Mucosa of rectum (tissue), 2 donors: ENCODE measurements at regions not wholly inside any gene's neighbourhood (a gene's known extent, or its start where the extent isn't known, plus 50 kb on each side); places are given as distances from the start of the nearest gene placed in this dataset.

Experiments
- H3K27ac ChIP-seq, 2 donors: one replicate each; pipeline ENCODE4 v1.7.0; 2013; ENCODE audit warnings: inconsistent platforms in 2 of 2, low read depth in 2 of 2, low read length in 2 of 2
- H3K27me3 ChIP-seq, 2 donors: one replicate each; pipeline ENCODE4 v1.7.0; 2013; ENCODE audit warnings: low read length in 2 of 2; ENCODE audit not compliant: control insufficient read depth in 2 of 2, insufficient read depth in 2 of 2
- H3K36me3 ChIP-seq, 2 donors: one replicate each; pipeline ENCODE4 v1.7.0; 2013; ENCODE audit warnings: low read length in 2 of 2; ENCODE audit not compliant: control insufficient read depth in 2 of 2, insufficient read depth in 2 of 2
- H3K4me1 ChIP-seq, 2 donors: one replicate each; pipeline ENCODE4 v1.7.0; 2013; ENCODE audit warnings: low read length in 2 of 2, mild to moderate bottlenecking in 1 of 2; ENCODE audit not compliant: control insufficient read depth in 2 of 2, insufficient read depth in 2 of 2
- H3K4me3 ChIP-seq, 2 donors: one replicate each; pipeline ENCODE4 v1.7.0; 2013; ENCODE audit warnings: low read length in 2 of 2
- H3K9ac ChIP-seq, 2 donors: one replicate each; pipeline ENCODE4 v1.7.0; 2013; ENCODE audit warnings: low read length in 2 of 2, low read depth in 1 of 2, mild to moderate bottlenecking in 1 of 2
- H3K9me3 ChIP-seq, 2 donors: one replicate each; pipeline ENCODE4 v1.7.0; 2013; ENCODE audit warnings: low read length in 2 of 2; ENCODE audit not compliant: control insufficient read depth in 2 of 2
- donor health status: healthy.
- donor health status: Normal muscosa, but diverticular disease.

- Histone ChIP-seq H3K4me1 (no peaks in the 10 kb centered on the region), H3K36me3 (no peaks in the 10 kb centered on the region), H3K9ac (no peak overlapping the region), H3K27me3 (no peaks in the 10 kb centered on the region), H3K27ac (no peak overlapping the region), H3K9me3 (no peaks in the 10 kb centered on the region), H3K4me3 (no peak overlapping the region)
These were observed 575.7 kb upstream of the MARCKS start for GRCh38 chr6:113281431-113281830.

GRCh38 chr6:113287396-113287795 lies 569.7 kb upstream of the MARCKS start:
- Histone ChIP-seq H3K4me1 (no peaks in the 10 kb centered on the region), H3K4me3 (no peak overlapping the region), H3K27ac (no peak overlapping the region)

GRCh38 chr6:113288409-113288808 lies 568.7 kb upstream of the MARCKS start:
- H3K27me3 ChIP-seq, result no peaks in the 10 kb centered on the region
- H3K9ac ChIP-seq, result no peak overlapping the region
- H3K36me3 ChIP-seq, result no peaks in the 10 kb centered on the region
- no peak overlapping the region for H3K4me3 ChIP-seq
- no peaks in the 10 kb centered on the region for H3K9me3 ChIP-seq
- no peak overlapping the region for H3K27ac ChIP-seq
- H3K4me1 ChIP-seq, result no peaks in the 10 kb centered on the region

More at GRCh38 chr6:113287396-113287795, 569.7 kb upstream of the MARCKS start:
- Histone ChIP-seq H3K36me3 (no peaks in the 10 kb centered on the region), H3K9ac (no peak overlapping the region), H3K9me3 (no peaks in the 10 kb centered on the region), H3K27me3 (no peaks in the 10 kb centered on the region)

- no peak overlapping the region for H3K9ac ChIP-seq
- no peaks in the 10 kb centered on the region for H3K9me3 ChIP-seq
- H3K36me3 ChIP-seq, result no peaks in the 10 kb centered on the region
- no peak overlapping the region for H3K27ac ChIP-seq
- no peaks in the 10 kb centered on the region for H3K27me3 ChIP-seq
- H3K4me3 ChIP-seq, result no peak overlapping the region
- H3K4me1 ChIP-seq, result no peaks in the 10 kb centered on the region
These were observed 568.0 kb upstream of the MARCKS start for GRCh38 chr6:113289166-113289565.

- no peak overlapping the region for H3K27ac ChIP-seq
- H3K9me3 ChIP-seq, result no peaks in the 10 kb centered on the region
- no peak overlapping the region for H3K9ac ChIP-seq
These were observed 566.5 kb upstream of the MARCKS start for GRCh38 chr6:113290684-113291083.

GRCh38 chr6:113291751-113292445 lies 565.2 kb upstream of the MARCKS start:
- Histone ChIP-seq H3K36me3 (no peaks in the 10 kb centered on the region), H3K9me3 (no peaks in the 10 kb centered on the region), H3K27ac (no peak overlapping the region), H3K4me3 (no peak overlapping the region), H3K9ac (no peak overlapping the region), H3K4me1 (no peaks in the 10 kb centered on the region), H3K27me3 (no peaks in the 10 kb centered on the region)

More at GRCh38 chr6:113290684-113291083, 566.5 kb upstream of the MARCKS start:
- H3K27me3 ChIP-seq, result no peaks in the 10 kb centered on the region
- no peaks in the 10 kb centered on the region for H3K36me3 ChIP-seq
- H3K4me3 ChIP-seq, result no peak overlapping the region
- H3K4me1 ChIP-seq, result no peaks in the 10 kb centered on the region

- Histone ChIP-seq H3K36me3 (no peaks in the 10 kb centered on the region), H3K4me3 (no peak overlapping the region), H3K27me3 (no peaks in the 10 kb centered on the region), H3K27ac (no peak overlapping the region), H3K9me3 (no peaks in the 10 kb centered on the region), H3K4me1 (no peaks in the 10 kb centered on the region), H3K9ac (no peak overlapping the region)
These were observed 564.3 kb upstream of the MARCKS start for GRCh38 chr6:113292646-113293422.

- Histone ChIP-seq H3K36me3 (no peaks in the 10 kb centered on the region), H3K9me3 (no peaks in the 10 kb centered on the region), H3K27ac (no peak overlapping the region), H3K4me3 (no peak overlapping the region), H3K9ac (no peak overlapping the region), H3K4me1 (no peaks in the 10 kb centered on the region), H3K27me3 (no peaks in the 10 kb centered on the region)
These were observed 563.8 kb upstream of the MARCKS start for GRCh38 chr6:113293423-113293740.

- H3K27ac ChIP-seq, result no peak overlapping the region
- H3K4me3 ChIP-seq, result no peak overlapping the region
- no peaks in the 10 kb centered on the region for H3K9me3 ChIP-seq
- no peaks in the 10 kb centered on the region for H3K4me1 ChIP-seq
- H3K36me3 ChIP-seq, result no peaks in the 10 kb centered on the region
- no peaks in the 10 kb centered on the region for H3K27me3 ChIP-seq
- no peak overlapping the region for H3K9ac ChIP-seq
These were observed 557.6 kb upstream of the MARCKS start for GRCh38 chr6:113299531-113299930.

GRCh38 chr6:113301651-113302050 lies 555.5 kb upstream of the MARCKS start:
- no peaks in the 10 kb centered on the region for H3K36me3 ChIP-seq
- H3K4me3 ChIP-seq, result no peak overlapping the region
- H3K27ac ChIP-seq, result no peak overlapping the region

More at GRCh38 chr6:113301651-113302050, 555.5 kb upstream of the MARCKS start:
- Histone ChIP-seq H3K9ac (no peak overlapping the region), H3K9me3 (no peaks in the 10 kb centered on the region), H3K27me3 (no peaks in the 10 kb centered on the region), H3K4me1 (no peaks in the 10 kb centered on the region)
